ENCODE measurements at regions not wholly inside any gene's neighbourhood (a gene's known extent, or its start where the extent isn't known, plus 50 kb on each side); places are given as distances from the start of the nearest gene placed in this dataset.

DNA sequence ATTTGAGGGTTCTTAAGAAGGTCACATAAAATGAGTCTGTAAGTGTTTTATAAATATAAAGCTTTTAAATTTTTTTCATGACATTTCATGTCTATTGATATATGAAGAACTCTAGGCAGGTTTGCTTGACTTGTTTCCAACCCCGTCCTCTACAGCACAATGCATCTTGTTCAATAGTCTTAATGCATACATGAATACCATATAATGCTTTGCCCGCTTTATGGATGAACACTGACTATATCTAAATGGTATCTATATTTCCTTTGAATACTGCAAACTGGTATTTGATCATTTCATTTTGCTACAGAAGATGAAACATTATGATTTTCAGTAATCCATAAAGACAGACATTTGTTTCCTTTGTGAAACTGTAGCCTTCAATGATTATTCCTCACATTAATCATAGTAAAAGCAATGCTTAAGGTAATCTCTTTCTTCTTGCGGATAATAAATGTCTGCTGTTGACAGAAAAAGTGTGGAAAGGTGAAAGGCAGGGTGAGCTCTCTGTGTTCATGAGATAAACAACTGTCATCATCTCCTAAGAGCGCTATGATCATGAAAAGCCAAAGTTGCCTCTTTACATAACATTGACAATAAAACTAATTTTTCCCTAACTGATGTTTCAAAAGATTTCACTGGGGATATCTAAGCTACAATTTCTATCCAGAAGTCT lies 645.1 kb downstream of the CDH8 start:
- Histone ChIP-seq H2AFZ (ENCODE audit: low read depth) (no peak overlapping the region), H3K9ac (no peak overlapping the region), H3K4me3 (ENCODE audit: low read depth in 2 of 2, low read length in 1 of 2) (no peak overlapping the region), H3K4me2 (no peak overlapping the region), H3K36me3 (replicated peaks in 1 of 2; ENCODE audit: control insufficient read depth in 1 of 2, insufficient read depth in 2 of 2, low read length in 1 of 2) (no peaks in the 10 kb centered on the region), H3K79me2 (ENCODE audit: insufficient read depth) (no peaks in the 10 kb centered on the region), H3K27ac (ENCODE audit: low read depth in 2 of 2, low read length in 1 of 2) (no peak overlapping the region), H3K9me3 (peaks cover 3% of the 10 kb centered on the region; the same call in 1 of the 2 replicates), H3K27me3 (ENCODE audit: insufficient read depth) (no peaks in the 10 kb centered on the region), H3K9me2 (no peaks in the 10 kb centered on the region), H3F3A (replicated peaks; ENCODE audit: insufficient read depth) (no peaks in the 10 kb centered on the region), H3K4me1 (ENCODE audit: control insufficient read depth in 1 of 2, insufficient read depth in 2 of 2, low read depth in 1 of 2, low read length in 1 of 2) (no peaks in the 10 kb centered on the region), H4K20me1 (ENCODE audit: insufficient read depth) (no peaks in the 10 kb centered on the region)
- CTCF ChIA-PET, result interaction anchor here (0.9 kb wide), 1 partner anchor 11 kb away, joined by 4 read pairs; no protein-coding TSS in a partner anchor
- no peak for TF ChIP-seq NRF1 (IDR thresholded peaks at IDR 0.05; ENCODE audit: low read depth, low read length)
- TF ChIP-seq NFIC (IDR thresholded peaks at IDR 0.05; ENCODE audit: borderline replicate concordance), result no peak
- TF ChIP-seq GABPA (IDR thresholded peaks at IDR 0.05; ENCODE audit: low read depth), result no peak
- TF ChIP-seq SIN3A (IDR thresholded peaks at IDR 0.05; ENCODE audit: borderline replicate concordance, low read depth, low read length), result no peak
- TF ChIP-seq TEAD4 (IDR thresholded peaks at IDR 0.05; ENCODE audit: borderline replicate concordance, insufficient read depth), result no peak
- DNase-seq, result no peak
- WGBS (ENCODE audit: low lambda C conversion rate), result 15% methylated on average over 4 of the region's 4 CpGs
- POLR2A ChIA-PET, result no interaction called here

DNA sequence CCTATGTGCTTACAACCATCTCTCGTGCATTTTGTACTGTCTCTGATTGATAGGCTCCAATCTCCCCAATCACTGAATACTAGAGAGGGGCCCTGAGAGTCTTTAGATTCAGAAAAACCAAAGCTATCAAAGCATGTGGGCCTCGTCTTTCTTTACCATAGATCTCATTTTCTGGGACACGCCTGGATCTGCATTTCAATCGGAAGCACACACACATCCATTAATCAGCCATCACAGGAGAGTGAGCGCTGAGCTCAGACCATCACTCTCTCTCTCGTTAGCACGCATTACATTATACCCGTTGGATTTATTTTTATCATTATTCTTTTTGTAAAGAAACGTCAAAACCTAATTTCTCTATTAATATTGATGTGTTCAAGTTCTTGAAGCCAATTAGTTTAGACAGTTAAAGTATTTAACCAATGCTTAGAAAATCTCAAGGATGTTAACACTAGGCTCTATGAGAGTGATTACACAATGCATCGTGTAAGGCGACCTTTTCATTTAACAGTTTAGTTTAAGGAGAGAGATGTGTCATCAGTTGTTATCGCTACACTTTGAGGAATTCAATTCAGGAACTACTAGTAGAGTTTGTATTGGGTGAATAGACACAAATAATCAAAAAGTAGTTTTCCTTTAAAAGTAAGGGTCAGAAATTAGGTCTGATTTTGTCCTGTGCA lies 650.7 kb downstream of the CDH8 start:
- no peaks in the 10 kb centered on the region for H3K27me3 ChIP-seq (ENCODE audit: insufficient read depth)
- H3K4me1 ChIP-seq (ENCODE audit: control insufficient read depth in 1 of 2, insufficient read depth in 2 of 2, low read depth in 1 of 2, low read length in 1 of 2), result no peaks in the 10 kb centered on the region
- H3K79me2 ChIP-seq (ENCODE audit: insufficient read depth), result no peaks in the 10 kb centered on the region
- H3K4me2 ChIP-seq, result no peak overlapping the region
- TF ChIP-seq CHD2 (IDR thresholded peaks at IDR 0.05; ENCODE audit: low read length, partially characterized antibody) (no peak), RCOR1 (IDR thresholded peaks at IDR 0.05; ENCODE audit: low read length) (no peak), FOXM1 (IDR thresholded peaks at IDR 0.05; ENCODE audit: low read depth) (no peak), TAF1 (IDR thresholded peaks at IDR 0.05; ENCODE audit: borderline replicate concordance, low read depth, low read length) (no peak)
- peaks cover 3% of the 10 kb centered on the region; the same call in 1 of the 2 replicates for H3K9me3 ChIP-seq
- H3K27ac ChIP-seq (ENCODE audit: low read depth in 2 of 2, low read length in 1 of 2), result no peak overlapping the region
- no peak overlapping the region for H2AFZ ChIP-seq (ENCODE audit: low read depth)
- H3K36me3 ChIP-seq (replicated peaks in 1 of 2; ENCODE audit: control insufficient read depth in 1 of 2, insufficient read depth in 2 of 2, low read length in 1 of 2), result no peaks in the 10 kb centered on the region
- no peaks in the 10 kb centered on the region for H3F3A ChIP-seq (replicated peaks; ENCODE audit: insufficient read depth)
- no peak overlapping the region for H3K9ac ChIP-seq
- no peaks in the 10 kb centered on the region for H3K9me2 ChIP-seq
- WGBS (ENCODE audit: low lambda C conversion rate), result 42% methylated on average over 12 of the region's 12 CpGs
- no peak for DNase-seq
- ChIA-PET CTCF (no interaction called here), POLR2A (no interaction called here)
- H4K20me1 ChIP-seq (ENCODE audit: insufficient read depth), result no peaks in the 10 kb centered on the region
- no peak overlapping the region for H3K4me3 ChIP-seq (ENCODE audit: low read depth in 2 of 2, low read length in 1 of 2)

DNA sequence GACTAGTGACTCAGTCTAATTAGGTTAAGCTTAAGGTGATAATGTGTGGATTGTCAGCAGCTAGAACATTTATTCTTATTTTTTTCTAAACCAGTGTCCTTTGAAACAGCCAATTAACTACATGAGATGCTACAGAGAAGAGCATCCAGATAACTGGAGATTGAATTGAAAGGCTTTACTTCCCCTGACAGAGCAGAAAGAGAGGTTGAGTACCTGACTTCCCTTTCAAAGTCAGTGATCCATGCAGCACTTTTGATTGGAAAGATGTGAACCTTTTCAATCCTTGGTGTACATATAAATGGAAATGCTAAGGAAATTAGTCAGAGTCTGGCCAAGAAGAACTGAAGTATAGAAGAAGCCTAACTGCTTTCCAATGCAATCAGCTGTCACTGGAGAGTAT lies 653.8 kb downstream of the CDH8 start:
- Histone ChIP-seq H3K36me3 (replicated peaks in 1 of 2; ENCODE audit: control insufficient read depth in 1 of 2, insufficient read depth in 2 of 2, low read length in 1 of 2) (no peaks in the 10 kb centered on the region), H3K9me2 (no peaks in the 10 kb centered on the region), H3K27ac (ENCODE audit: low read depth in 2 of 2, low read length in 1 of 2) (no peak overlapping the region), H3K4me3 (ENCODE audit: low read depth in 2 of 2, low read length in 1 of 2) (no peak overlapping the region), H3F3A (replicated peaks; ENCODE audit: insufficient read depth) (no peaks in the 10 kb centered on the region), H3K4me1 (ENCODE audit: control insufficient read depth in 1 of 2, insufficient read depth in 2 of 2, low read depth in 1 of 2, low read length in 1 of 2) (no peaks in the 10 kb centered on the region), H3K79me2 (ENCODE audit: insufficient read depth) (no peaks in the 10 kb centered on the region), H3K27me3 (ENCODE audit: insufficient read depth) (no peaks in the 10 kb centered on the region), H3K9ac (no peak overlapping the region), H2AFZ (ENCODE audit: low read depth) (no peak overlapping the region), H3K4me2 (no peak overlapping the region), H3K9me3 (no peaks in the 10 kb centered on the region), H4K20me1 (ENCODE audit: insufficient read depth) (no peaks in the 10 kb centered on the region)
- ChIA-PET POLR2A (no interaction called here), CTCF (no interaction called here)
- no peak for DNase-seq
- TF ChIP-seq TAF1 (IDR thresholded peaks at IDR 0.05; ENCODE audit: borderline replicate concordance, low read depth, low read length) (no peak), RCOR1 (IDR thresholded peaks at IDR 0.05; ENCODE audit: low read length) (no peak), NRF1 (IDR thresholded peaks at IDR 0.05; ENCODE audit: low read depth, low read length) (no peak), FOXM1 (IDR thresholded peaks at IDR 0.05; ENCODE audit: low read depth) (no peak)
- TF ChIP-seq, protein P1, sequence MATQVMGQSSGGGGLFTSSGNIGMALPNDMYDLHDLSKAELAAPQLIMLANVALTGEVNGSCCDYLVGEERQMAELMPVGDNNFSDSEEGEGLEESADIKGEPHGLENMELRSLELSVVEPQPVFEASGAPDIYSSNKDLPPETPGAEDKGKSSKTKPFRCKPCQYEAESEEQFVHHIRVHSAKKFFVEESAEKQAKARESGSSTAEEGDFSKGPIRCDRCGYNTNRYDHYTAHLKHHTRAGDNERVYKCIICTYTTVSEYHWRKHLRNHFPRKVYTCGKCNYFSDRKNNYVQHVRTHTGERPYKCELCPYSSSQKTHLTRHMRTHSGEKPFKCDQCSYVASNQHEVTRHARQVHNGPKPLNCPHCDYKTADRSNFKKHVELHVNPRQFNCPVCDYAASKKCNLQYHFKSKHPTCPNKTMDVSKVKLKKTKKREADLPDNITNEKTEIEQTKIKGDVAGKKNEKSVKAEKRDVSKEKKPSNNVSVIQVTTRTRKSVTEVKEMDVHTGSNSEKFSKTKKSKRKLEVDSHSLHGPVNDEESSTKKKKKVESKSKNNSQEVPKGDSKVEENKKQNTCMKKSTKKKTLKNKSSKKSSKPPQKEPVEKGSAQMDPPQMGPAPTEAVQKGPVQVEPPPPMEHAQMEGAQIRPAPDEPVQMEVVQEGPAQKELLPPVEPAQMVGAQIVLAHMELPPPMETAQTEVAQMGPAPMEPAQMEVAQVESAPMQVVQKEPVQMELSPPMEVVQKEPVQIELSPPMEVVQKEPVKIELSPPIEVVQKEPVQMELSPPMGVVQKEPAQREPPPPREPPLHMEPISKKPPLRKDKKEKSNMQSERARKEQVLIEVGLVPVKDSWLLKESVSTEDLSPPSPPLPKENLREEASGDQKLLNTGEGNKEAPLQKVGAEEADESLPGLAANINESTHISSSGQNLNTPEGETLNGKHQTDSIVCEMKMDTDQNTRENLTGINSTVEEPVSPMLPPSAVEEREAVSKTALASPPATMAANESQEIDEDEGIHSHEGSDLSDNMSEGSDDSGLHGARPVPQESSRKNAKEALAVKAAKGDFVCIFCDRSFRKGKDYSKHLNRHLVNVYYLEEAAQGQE (IDR thresholded peaks at IDR 0.05; ENCODE audit: low read depth, low read length), result no peak
- TF ChIP-seq, protein P2, sequence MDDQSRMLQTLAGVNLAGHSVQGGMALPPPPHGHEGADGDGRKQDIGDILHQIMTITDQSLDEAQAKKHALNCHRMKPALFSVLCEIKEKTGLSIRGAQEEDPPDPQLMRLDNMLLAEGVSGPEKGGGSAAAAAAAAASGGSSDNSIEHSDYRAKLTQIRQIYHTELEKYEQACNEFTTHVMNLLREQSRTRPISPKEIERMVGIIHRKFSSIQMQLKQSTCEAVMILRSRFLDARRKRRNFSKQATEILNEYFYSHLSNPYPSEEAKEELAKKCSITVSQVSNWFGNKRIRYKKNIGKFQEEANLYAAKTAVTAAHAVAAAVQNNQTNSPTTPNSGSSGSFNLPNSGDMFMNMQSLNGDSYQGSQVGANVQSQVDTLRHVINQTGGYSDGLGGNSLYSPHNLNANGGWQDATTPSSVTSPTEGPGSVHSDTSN (IDR thresholded peaks at IDR 0.05), result no peak
- TF ChIP-seq, protein P3, sequence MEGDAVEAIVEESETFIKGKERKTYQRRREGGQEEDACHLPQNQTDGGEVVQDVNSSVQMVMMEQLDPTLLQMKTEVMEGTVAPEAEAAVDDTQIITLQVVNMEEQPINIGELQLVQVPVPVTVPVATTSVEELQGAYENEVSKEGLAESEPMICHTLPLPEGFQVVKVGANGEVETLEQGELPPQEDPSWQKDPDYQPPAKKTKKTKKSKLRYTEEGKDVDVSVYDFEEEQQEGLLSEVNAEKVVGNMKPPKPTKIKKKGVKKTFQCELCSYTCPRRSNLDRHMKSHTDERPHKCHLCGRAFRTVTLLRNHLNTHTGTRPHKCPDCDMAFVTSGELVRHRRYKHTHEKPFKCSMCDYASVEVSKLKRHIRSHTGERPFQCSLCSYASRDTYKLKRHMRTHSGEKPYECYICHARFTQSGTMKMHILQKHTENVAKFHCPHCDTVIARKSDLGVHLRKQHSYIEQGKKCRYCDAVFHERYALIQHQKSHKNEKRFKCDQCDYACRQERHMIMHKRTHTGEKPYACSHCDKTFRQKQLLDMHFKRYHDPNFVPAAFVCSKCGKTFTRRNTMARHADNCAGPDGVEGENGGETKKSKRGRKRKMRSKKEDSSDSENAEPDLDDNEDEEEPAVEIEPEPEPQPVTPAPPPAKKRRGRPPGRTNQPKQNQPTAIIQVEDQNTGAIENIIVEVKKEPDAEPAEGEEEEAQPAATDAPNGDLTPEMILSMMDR (IDR thresholded peaks at IDR 0.05), result no peak

Measured in SK-N-SH (cell line).